PC-3 (cell line): ENCODE measurements at regions not wholly inside any gene's neighbourhood (a gene's known extent, or its start where the extent isn't known, plus 50 kb on each side); places are given as distances from the start of the nearest gene placed in this dataset.

ENCODE experiments used
- CTCF ChIP-seq: fragments of 300-600 bp; sonication (generic); conservative IDR thresholded peaks from 2 replicates; pipeline ENCODE4 v1.5.1; 2017; ENCODE audit warnings: antibody characterized with exemption, low read depth, mild to moderate bottlenecking, low read length
- EZH2 ChIP-seq: fragments of 300-600 bp; sonication (generic); IDR thresholded peaks from one replicate; pipeline ENCODE4 v1.6.1; 2017; ENCODE audit warnings: antibody characterized with exemption, mild to moderate bottlenecking, low read length; ENCODE audit not compliant: unreplicated experiment

GRCh38 chr2:2714408-2714807 is 383.3 kb upstream of the MYT1L start:
- TF ChIP-seq CTCF (no peak), EZH2 (no peak)
